K562 (cell line): ENCODE measurements at regions not wholly inside any gene's neighbourhood (a gene's known extent, or its start where the extent isn't known, plus 50 kb on each side); places are given as distances from the start of the nearest gene placed in this dataset.

Experiments used
- ARID3A ChIP-seq: IDR thresholded peaks from 2 replicates; pipeline ENCODE4 v1.6.1; 2012; ENCODE audit warnings: low read depth, low read length, improper control_type of control experiment, borderline replicate concordance
- CC2D1A ChIP-seq: fragments of 450-650 bp; IDR thresholded peaks from 2 replicates; pipeline ENCODE4 v1.6.1; 2017; ENCODE audit warnings: mild to moderate bottlenecking
- CGGBP1 ChIP-seq: fragments of 250-450 bp; sonication (Bioruptor Pico); IDR thresholded peaks from 2 replicates; pipeline ENCODE4 v1.9.0; 2021; ENCODE audit warnings: mild to moderate bottlenecking
- EHMT2 ChIP-seq: fragments of 450-650 bp; IDR thresholded peaks from 2 replicates; pipeline ENCODE4 v1.6.1; 2018; ENCODE audit warnings: antibody characterized with exemption
- ELK1 ChIP-seq: sonication (generic); formaldehyde crosslinking; IDR thresholded peaks from 2 replicates; pipeline ENCODE4 v1.8.1; 2022; ENCODE audit warnings: missing genetic modification reagents
- ESRRA ChIP-seq: fragments of 450-650 bp; IDR thresholded peaks from 2 replicates; pipeline ENCODE4 v1.6.1; 2014; ENCODE audit warnings: low read depth, mild to moderate bottlenecking, moderate library complexity, borderline replicate concordance
- MCM5 ChIP-seq: fragments of 450-650 bp; IDR thresholded peaks from 2 replicates; pipeline ENCODE4 v1.6.1; 2016; ENCODE audit warnings: low read depth
- MEF2D ChIP-seq: conservative IDR thresholded peaks from 2 replicates; pipeline ENCODE4 v1.6.1; 2016; ENCODE audit warnings: low read depth, missing genetic modification characterization, missing compliant biosample characterization
- MIER1 ChIP-seq: fragments of 450-650 bp; IDR thresholded peaks from 2 replicates; pipeline ENCODE4 v1.6.1; 2016; ENCODE audit warnings: antibody characterized with exemption, mild to moderate bottlenecking, low read depth
- MTA2 ChIP-seq: fragments of 450-650 bp; IDR thresholded peaks from 2 replicates; pipeline ENCODE4 v1.6.1; 2016; ENCODE audit warnings: low read depth
- NFIC ChIP-seq: fragments of 450-650 bp; IDR thresholded peaks from 2 replicates; pipeline ENCODE4 v1.6.1; 2017; ENCODE audit warnings: mild to moderate bottlenecking, inconsistent platforms
- NONO ChIP-seq, 2 experiments: fragments of 200-400 bp in 1 of 2; fragments of 450-650 bp in 1 of 2; formaldehyde crosslinking in 1 of 2; IDR thresholded peaks; 2 replicates each; pipeline ENCODE4 v1.6.1; 2017; ENCODE audit warnings: low read depth in 2 of 2, mild to moderate bottlenecking in 2 of 2, moderate library complexity in 2 of 2, low read length in 1 of 2
- POLR3A ChIP-seq: IDR thresholded peaks from 2 replicates; pipeline ENCODE4 v1.6.1; 2011; ENCODE audit warnings: borderline replicate concordance, mild to moderate bottlenecking, moderate library complexity; ENCODE audit not compliant: insufficient read length, insufficient read depth; ENCODE audit errors: extremely low read depth
- RB1 ChIP-seq: fragments of 450-650 bp; IDR thresholded peaks from 2 replicates; pipeline ENCODE4 v1.6.1; 2017; ENCODE audit warnings: low read depth, mild to moderate bottlenecking
- SNAPC5 ChIP-seq: fragments of 250-450 bp; sonication (Bioruptor Pico); IDR thresholded peaks from 2 replicates; pipeline ENCODE4 v1.8.0; 2021; ENCODE audit warnings: moderate library complexity, mild to moderate bottlenecking, inconsistent platforms
- SRSF3 ChIP-seq: fragments of 200-400 bp; formaldehyde crosslinking; IDR thresholded peaks from 2 replicates; pipeline ENCODE4 v1.6.1; 2016; ENCODE audit warnings: mild to moderate bottlenecking, low read length, moderate library complexity; ENCODE audit not compliant: insufficient read depth
- SUPT5H ChIP-seq: fragments of 450-650 bp; IDR thresholded peaks from 2 replicates; pipeline ENCODE4 v1.6.1; 2016
- ZBED1 ChIP-seq: IDR thresholded peaks from 2 replicates; pipeline ENCODE4 v1.6.1; 2014
- ZNF165 ChIP-seq: fragments of 250-450 bp; sonication (Bioruptor Pico); IDR thresholded peaks from 2 replicates; pipeline ENCODE4 v1.4.0; 2020; ENCODE audit warnings: borderline replicate concordance
- ZNF311 ChIP-seq: fragments of 250-450 bp; sonication (Bioruptor Pico); IDR thresholded peaks from 2 replicates; pipeline ENCODE4 v1.4.0; 2020; ENCODE audit warnings: mild to moderate bottlenecking, moderate library complexity
- ZNF449 ChIP-seq: fragments of 250-450 bp; sonication (Bioruptor Pico); IDR thresholded peaks from 2 replicates; pipeline ENCODE4 v1.8.0; 2022; ENCODE audit warnings: moderate library complexity, mild to moderate bottlenecking, inconsistent platforms
- ZNF512 ChIP-seq: IDR thresholded peaks from 2 replicates; pipeline ENCODE4 v1.6.1; 2016; ENCODE audit warnings: missing genetic modification characterization, missing compliant biosample characterization
- ZNF764 ChIP-seq: fragments of 250-450 bp; sonication (Bioruptor Pico); IDR thresholded peaks from 2 replicates; pipeline ENCODE4 v1.4.0; 2020; ENCODE audit warnings: low read depth, mild to moderate bottlenecking, moderate library complexity
- ZNF77 ChIP-seq: fragments of 250-450 bp; sonication (Bioruptor Pico); IDR thresholded peaks from 2 replicates; pipeline ENCODE4 v1.5.0; 2020
- ZNF830 ChIP-seq: fragments of 250-450 bp; sonication (Bioruptor Pico); IDR thresholded peaks from 2 replicates; pipeline ENCODE4 v1.5.0; 2021; ENCODE audit warnings: mild to moderate bottlenecking

- TF ChIP-seq ELK1 (CRISPR knock-in tag) (no peak), MEF2D (tag) (no peak), RB1 (no peak), ESRRA (no peak), ARID3A (no peak; the same call in 1 of the 2 replicates), ZNF77 (CRISPR knock-in tag) (no peak), MCM5 (no peak), ZNF764 (CRISPR knock-in tag) (no peak), MIER1 (no peak), CC2D1A (no peak), NFIC (no peak), ZNF449 (no peak), CGGBP1 (CRISPR knock-in tag) (no peak), SRSF3 (no peak), ZNF311 (no peak), MTA2 (peak; percentile 76), SUPT5H (no peak), ZNF165 (CRISPR knock-in tag) (no peak), POLR3A (no peak), SNAPC5 (CRISPR knock-in tag) (no peak), EHMT2 (no peak), ZNF512 (tag) (peak; percentile 81), NONO (IDR thresholded peaks at IDR 0.05; ENCODE audit: low read depth in 2 of 2, low read length in 1 of 2) (no peak), ZBED1 (no peak), ZNF830 (CRISPR knock-in tag) (no peak)
Measured at GRCh38 chr3:180860180-180860858, 52.2 kb upstream of the FXR1 start (continued).
